ENCODE measurements at regions not wholly inside any gene's neighbourhood (a gene's known extent, or its start where the extent isn't known, plus 50 kb on each side); places are given as distances from the start of the nearest gene placed in this dataset.
A peak's percentile ranks its signal among the peaks of the same experiment; 100 is the strongest.

DNA sequence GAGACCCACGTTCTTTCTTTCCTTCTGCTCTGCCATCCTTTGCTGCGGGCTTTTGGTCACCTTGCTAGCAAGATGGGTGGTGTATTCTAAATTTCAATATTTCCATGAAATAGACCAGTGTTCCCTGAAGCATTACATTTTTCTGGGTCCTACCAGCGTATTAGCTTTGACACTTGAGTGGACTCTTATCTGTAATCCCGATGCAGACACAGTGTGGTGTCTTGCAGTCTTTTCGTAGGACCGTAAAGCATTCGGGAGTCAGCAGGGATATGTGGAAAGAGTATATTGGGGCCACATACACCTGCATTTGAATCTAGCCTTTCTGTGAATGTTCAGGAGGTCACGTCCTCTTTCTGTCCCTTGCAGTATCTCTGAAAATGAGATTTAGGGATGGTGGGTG lies 124.7 kb upstream of the CPEB4 start:
- no peak for DNase-seq (ENCODE audit: low spot score)

DNA sequence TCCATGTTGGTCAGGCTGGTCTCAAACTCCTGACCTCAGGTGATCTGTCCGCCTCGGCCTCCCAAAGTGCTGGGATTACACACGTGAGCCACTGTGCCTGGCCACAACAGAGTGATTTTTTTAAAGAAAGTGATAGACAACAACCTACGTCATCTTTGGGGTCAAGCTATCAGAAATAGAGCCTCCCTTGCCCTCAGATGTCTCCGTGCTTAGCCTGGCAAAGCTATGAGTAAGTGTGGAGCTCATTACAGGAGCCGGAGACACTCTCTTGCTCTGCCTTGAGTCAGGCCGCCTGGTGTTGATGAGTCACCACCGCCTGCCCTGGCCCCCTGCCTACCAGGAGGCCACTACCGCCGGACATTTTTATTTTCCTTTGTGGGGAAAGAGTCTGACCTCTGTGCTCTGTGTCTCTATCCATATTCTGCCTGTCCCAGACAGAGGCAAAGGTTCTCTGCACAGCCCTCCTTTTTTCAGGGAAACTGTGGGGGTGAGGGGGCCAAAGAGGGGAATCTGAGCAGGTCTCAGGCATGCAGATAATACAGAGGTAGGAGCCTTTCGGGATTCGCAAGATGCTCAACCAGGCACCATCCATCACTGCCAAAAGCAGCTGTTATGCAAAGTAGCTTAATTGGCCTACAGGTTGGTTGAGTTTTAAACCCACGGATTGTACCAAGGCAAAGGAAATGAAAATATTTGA lies 123.7 kb upstream of the CPEB4 start:
- DNase-seq (ENCODE audit: low spot score), result peak; percentile 80

DNA sequence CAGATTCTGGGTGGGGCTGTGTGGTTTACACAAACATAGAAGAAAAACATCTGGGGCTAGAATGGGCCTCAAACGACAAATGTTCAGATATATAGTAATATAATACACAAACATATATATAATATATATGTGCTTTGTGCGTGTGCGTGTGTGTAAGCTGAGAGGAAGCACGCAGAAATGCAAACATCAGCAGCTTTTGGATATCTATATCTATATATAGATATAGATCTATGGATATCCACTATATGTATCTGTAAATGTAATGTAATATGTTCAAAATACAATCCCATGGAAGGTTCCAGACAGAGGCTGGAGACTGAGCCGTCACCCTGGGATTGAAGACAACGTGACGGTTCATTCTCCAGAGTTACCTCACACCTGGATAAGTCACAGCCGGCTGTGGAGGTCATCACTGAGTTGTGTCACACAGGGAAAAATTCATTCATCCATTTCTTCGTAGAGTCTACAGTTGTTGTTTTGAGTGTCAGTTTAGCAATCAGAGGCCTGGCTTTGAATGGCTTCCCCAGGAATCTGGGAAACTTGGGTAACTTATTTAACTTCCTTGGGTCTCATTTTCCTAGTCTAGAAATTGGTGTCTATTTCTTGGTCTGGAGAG lies 123.0 kb upstream of the CPEB4 start:
- DNase-seq (ENCODE audit: low spot score), result no peak

DNA sequence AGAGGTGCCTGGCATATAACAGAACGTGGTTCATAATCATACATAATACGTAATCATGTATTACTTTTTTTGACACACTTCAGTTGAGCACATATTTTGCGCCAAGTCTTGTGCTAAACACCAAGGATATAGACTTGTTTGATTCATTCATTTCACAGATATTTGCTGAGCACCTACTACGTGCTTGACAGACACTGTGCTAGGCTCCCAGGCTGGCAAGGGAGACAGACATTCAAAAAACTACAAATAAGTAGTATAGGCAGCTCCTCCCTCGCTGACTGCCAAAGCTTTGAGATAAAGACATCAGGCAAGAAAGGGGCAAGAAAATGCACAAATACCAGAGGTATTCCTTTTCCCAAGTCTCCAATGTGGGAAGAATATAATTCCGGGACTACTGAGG lies 122.5 kb upstream of the CPEB4 start:
- DNase-seq (ENCODE audit: low spot score), result no peak

DNA sequence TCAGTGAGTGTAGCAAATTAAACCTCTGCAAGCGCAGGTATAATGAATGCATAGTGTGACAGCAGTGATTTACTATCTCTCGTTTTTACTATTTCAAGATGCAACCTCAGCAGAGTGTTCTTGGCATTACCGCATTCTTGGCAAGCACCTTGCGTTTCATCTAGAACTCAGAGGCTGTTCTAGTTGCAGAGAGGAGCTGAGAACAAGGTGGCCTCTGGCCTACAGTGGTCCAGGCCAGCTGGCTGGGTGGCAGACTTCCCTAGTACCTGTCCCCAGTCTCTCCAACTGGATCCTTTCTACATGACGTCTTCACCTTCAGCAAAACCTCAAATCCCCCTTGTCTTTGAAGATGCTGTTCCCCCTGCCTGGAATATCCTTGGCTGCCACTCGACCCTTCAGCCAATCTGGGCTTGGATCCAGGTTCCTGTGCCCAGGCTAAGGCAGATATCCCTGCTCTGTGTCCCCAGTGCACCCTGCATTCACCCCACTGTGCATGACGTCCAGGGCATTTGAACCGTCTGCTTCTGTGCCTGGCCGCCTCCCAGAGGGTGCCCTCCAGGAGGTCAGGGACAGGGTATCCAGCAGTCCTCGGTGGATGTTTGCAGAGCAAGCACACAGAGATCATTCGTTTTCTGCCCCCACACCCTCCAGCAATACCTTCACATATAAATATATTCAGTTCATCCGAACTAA lies 120.4 kb upstream of the CPEB4 start:
- no peak for DNase-seq (ENCODE audit: low spot score)

DNA sequence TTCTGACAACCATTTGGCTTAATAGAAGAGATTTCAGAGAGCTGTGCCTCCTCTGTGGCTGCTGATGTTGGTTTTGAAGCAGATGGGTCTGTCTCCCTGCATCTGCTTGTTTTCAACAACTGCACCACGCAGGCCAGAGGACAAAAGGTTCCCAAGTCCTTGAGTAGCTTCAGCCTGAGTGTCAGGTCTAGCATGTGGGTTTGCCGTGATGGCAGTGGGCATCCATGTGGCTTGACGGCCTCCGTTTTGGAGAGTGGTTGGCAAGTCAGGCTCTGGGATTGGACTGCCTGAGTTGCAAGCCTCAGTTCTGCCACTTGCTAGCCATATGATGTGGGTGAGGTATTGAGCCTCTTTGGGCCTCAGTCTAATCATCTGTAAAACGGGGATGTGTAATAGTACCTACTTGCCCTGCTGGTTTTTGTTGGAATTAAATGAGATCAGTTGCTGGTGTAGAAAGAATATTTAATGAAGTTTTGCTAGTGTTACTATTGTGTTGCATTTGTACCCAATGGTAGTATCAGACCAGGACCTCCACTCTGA lies 119.8 kb upstream of the CPEB4 start:
- DNase-seq (ENCODE audit: low spot score), result no peak

DNA sequence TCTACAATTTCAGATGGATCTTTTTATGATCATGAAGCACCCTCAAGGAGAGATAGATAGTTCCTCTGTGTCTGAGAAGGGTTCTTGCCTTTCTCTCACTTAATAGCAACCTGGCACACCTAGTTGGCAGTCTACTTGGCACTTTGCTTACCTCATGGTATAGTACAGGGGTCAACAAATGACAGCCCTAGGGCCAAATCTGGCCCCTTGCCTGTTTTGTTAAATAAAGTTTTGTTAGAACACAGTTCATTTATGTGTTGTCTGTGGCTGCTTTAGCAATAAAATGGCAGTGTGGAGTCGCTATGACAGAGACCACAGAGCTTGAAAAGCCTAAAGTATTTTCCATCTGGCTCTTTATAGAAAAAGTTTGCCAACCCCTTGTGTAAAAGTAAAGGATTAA lies 119.3 kb upstream of the CPEB4 start:
- no peak for DNase-seq (ENCODE audit: low spot score)

DNA sequence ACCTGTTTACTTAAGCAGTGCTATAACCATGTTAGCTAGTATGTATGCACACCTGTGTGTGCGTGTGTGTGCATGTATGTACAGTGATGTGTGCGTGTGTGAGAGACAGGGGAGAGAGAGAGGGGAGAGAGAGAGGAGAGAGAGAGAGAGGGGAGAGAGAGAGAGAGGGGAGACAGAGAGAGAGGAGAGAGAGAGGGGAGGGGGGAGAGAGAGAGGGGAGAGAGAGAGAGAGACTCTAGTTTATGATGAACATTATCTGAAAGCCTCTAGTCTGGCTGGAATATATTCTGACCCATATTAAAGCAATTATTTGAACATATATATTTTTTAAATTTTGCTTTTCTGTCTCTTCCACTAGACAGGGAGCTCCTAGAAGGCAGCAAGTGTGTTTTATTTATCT lies 117.5 kb upstream of the CPEB4 start:
- DNase-seq (ENCODE audit: low spot score), result no peak

DNA sequence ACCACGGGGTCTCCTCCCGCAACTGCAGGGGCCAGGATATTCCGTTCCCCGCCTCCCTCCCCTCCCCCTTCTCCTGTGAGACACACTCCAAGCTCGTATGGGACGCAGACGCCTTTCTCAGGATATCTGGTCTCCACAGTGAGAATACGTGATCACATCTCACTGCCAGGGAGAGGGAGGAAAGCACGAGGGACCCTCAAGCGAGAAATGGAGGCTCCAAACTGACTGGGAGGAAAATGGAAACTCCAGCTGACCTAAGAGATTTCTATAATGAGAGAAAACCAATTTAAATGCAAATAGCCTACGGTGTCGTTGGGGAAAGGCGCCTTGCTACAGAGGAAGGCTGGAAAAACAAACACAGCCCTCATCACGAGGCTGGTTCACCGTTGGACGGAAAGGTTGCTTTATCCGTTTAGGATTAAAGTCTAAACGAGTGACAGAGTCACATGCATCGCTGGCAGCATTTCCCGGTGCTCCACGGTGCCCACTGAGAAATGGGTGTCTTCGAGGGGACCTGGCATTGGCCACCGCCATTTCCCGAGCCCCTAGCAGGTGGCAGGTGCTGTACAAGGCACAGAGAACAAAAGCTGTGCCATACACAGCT lies 116.9 kb upstream of the CPEB4 start:
- no peak for DNase-seq (ENCODE audit: low spot score)

DNA sequence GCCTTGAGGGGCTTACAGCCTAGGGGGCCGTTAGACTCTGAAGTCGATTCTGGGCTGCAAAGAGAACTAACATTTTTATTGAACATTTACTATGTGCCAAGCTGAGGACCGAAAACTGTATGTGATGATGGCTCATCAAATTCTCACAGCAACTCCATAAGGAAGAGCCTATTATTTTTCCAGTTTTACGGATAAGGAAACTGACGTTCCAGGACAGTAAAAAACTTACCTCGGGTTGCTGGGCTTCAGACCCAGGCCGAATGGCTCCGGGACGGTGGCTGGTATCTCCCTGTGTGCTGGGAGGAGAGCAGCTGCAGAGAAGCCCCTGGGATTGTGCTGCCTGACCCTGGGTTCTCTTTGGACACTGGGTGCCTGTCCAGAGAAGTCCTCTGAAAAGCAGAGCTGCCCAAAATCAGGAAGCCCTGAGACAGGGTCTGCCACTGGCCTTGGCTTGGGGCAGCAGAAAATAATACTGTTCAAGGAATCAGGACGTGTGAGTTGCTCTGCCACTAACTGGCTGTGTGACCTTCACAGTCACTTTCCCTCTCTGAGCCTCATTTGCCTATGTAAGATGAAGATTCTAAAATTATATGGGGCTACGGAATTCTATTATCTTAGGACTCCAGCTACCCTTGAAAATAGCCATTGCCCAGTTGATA lies 116.3 kb upstream of the CPEB4 start:
- DNase-seq (ENCODE audit: low spot score), result no peak

DNA sequence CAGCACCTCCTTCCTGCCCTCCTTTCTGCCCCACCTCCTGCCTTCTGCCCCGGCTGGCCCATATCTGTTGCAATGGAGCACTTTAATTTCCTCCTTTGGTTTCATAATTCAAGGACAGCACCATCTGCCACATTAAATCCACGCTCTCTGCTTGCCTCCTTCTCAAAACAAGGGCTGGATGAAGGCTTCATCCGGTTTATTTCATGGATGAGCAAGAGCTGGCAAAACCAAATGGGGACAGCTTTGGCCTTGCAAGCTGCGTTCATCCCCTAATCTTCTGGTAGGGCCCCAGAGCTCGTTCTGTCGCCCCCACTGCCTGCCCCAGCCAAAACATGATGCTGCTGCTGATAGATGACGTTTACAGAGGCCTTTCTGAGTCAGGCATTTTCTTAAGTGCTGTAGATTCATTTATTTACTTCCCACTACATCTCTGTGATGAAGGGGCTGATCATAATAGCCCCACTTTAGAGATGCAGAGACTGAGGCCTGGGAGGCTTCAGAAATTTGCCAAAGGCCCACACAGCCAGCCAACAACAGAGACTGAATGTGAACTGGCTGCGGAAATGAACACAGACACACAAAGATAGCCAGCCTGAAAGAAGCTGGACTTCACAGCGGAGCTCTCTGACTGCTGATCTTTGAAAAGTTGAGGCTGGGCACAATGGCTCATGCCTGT lies 115.6 kb upstream of the CPEB4 start:
- DNase-seq (ENCODE audit: low spot score), result no peak

DNA sequence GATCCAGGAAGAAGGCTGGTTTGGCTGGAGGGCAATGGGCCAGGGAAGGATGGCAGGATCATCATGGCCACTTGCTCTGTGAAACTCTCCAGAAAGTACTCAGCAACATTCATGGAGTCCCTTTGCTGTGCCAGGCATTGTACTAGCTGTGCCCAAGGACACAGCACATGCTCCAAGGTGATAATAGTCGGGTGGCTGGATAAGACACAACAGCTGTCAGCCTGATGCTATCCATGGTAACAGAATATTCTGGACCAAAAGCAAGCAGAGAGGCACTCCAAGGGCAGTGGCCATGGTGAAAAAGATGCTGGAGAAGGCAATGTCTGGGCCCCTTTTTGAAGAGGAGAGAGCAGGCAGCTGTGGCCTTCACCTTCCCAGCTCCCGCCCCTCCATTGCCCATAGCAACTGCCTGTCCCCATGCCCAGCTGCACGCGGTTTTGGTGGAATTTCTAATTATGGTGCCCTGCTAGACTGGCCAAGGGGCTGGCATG lies 113.8 kb upstream of the CPEB4 start:
- DNase-seq (ENCODE audit: low spot score), result no peak

DNA sequence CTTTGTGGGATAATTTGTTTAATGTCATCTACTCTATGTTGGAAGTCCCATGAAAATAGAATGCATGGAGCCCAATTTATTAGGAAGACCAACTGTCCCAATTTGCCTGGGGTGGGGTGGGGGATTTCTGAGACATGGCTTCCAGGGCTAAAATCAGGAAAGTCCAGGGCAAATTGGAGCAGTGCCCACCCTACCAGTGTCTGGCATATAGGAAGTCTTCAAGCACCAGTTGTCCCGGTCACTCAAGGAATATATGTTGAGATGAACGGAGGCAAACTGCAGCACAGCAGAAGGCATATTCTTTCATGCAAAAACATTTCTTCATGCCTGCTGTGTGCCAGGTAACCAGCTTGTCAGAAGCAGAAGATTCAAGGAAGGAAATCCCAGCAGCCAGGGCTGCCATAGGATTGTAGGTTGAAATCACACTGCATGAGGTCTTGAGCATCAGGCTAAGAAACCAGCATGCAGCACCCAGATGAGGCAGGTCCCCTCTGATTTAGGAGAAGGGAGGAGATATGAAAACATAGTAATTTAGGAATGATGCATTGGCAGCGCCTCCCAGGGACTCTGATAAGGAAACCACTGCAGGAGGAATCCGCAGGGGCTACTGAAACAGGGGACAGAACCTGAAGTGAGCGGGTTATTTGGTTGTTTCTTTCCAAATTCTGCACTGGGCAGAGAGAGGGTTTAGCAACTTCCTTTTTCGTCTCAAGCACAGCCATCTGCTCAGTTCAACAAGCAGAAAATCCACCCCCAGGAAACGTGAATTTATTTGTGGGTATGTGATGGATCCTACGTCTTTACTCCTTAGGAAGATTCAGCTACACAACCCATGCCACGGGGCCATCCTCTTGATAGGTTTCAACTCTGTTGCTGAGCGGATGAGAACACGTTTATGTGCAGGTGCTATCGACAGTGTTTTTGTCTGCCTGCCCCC lies 112.6 kb upstream of the CPEB4 start:
- no peak for DNase-seq (ENCODE audit: low spot score)

DNA sequence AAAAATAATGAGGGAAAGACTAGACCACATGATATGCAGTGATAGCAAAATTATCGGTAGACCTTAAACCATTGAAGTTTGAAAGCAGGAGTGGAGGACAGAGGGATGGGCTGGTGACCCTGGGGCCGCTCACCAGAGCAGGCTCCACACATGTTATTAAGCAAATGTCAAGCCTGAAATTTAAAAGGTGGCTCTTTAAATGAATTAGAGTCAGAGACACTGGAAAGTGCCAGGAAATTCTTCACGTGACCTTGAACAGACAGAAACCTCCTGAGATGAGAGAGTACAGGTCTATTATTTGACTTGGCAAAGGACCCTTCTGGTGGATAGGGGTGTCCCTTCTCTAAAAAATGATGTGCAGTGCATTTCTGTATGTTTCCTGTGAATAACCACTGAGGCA lies 111.0 kb upstream of the CPEB4 start:
- DNase-seq (ENCODE audit: low spot score), result no peak

DNA sequence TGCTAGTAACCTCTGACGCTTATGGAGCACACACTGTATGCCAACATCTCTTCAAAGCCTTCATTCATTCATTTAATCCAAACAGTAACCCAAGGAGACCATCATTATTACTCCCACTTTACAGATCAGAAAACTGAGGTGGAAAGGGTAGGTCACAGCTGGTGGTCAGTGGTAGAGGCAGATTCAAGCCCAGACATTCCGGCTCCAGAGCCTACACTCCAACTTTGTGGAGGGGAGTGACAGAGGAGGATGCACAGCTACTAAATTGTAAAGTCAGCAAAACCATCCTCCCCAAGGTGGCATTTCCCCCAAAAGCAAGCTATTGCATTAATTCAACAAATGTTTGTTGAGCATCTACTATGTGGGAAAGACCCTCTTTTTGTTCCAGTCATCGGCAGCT lies 110.5 kb upstream of the CPEB4 start:
- DNase-seq (ENCODE audit: low spot score), result no peak

DNA sequence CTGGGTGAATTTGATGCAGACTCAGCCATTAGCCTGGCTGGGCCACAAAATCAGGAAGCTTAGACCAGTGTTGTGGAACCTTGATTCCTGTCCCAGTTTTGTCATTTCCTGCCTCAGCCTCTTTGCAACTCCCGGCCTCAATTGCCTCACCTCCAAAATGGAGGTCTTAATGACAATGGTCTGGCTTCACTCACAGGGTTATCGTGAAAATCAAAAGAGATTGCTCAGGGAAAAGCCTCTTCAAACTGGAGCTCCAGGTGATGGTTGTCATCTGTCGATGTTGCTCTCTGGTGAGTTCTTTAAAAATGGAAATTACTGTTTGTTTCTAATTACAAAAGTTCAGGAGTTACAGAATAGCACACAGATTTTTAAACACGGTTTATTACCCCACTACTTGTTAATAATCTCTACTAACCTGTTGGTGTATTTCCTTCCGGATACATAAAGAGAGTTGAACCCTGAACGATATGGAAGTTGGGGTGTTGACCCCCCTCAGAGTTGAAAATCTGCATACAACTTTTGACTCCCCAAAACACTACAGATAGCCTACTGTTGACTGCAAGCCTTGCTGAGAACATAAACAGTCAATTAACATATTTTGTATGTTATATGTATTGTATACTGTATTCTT lies 109.9 kb upstream of the CPEB4 start:
- DNase-seq (ENCODE audit: low spot score), result no peak

DNA sequence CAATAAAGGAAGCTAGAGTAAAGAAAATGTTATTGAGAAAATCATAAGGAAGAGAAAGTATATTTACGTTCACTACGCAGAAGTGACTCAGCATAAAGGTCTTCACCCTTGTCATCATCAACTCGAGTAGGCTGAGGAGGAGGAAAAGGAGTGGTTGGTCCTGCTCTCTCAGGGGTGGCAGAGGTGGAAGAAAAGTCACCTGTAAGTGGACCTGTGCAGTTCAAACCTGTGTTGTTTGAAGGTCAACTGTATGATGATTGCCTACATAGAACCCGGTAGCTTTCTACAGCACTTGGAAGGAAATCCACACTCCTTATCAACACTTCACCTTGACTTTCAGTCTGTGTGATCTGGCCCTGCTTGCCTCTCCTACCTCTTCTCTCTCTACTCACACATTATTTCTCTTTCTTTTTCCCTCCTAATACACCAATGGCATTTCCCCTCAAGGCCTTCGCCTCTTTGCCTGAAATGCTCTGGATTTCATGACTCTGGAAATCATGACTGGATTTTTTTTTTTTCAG lies 109.3 kb upstream of the CPEB4 start:
- peak; percentile 40 for DNase-seq (ENCODE audit: low spot score)

DNA sequence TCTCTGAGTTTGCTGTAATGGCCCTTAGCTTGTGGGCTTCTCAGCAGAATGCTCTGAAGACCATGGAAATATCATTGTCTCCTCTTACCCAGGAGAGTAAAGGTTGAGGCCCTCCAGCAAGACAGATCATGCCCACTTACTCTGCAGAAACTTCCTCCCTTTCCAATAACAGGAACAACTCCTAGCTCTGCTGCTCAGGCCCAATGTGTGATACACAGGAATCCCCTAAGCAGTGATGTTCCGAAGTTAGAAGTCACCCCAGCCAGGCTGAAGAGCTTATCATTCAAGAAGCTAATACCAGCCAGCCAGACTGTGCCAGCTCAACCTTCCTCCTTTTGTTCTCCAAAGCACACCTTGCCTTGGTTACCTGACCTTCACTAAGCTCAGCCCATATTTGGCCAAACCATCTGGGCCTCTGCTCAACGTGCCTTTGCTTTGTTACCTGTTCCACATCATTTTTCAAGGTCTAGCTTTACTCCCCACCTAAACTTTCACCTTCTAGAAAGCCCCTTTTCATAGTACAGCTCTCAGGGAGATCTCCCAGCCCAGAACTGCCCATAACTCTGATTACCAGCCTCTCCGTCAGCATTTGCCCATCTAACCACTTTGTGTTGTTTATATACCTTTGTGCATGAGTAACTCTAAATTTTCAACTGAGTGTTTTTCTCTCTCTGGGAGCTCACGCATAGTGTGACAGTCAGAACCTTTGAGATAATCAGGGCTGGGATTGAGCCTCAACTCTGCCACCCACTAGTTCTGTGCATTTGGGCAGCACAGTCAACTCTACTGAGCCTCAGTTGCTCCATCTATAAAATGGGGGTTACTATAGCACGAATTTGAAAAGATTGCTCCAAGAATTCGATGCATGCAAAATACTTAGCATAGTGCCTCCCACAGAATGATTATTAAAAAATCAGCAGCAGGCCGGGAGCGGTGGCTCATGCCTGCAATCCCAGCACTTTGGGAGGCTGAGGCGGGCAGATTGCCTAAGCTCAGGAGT lies 107.6 kb upstream of the CPEB4 start:
- DNase-seq (ENCODE audit: low spot score), result no peak

All from HT-29 (cell line).